Testis (tissue), 2 donors: ENCODE measurements at regions not wholly inside any gene's neighbourhood (a gene's known extent, or its start where the extent isn't known, plus 50 kb on each side); places are given as distances from the start of the nearest gene placed in this dataset.

ENCODE experiments used
- DNase-seq: peaks from one replicate; pipeline ENCODE4 v3.0.0-alpha.2; 2019
- H3K27ac ChIP-seq, 2 donors: fragments of 200-600 bp; sonication (generic); one replicate each; pipeline ENCODE4 v1.5.1; 2019
- H3K27me3 ChIP-seq: fragments of 200-600 bp; sonication (generic); one replicate; pipeline ENCODE4 v1.5.1; 2019
- H3K36me3 ChIP-seq: fragments of 200-600 bp; sonication (generic); one replicate; pipeline ENCODE4 v1.5.1; 2017; ENCODE audit warnings: low read depth; ENCODE audit errors: missing control alignments
- H3K4me1 ChIP-seq: fragments of 200-600 bp; sonication (generic); one replicate; pipeline ENCODE4 v1.5.1; 2019
- H3K4me3 ChIP-seq, 2 donors: fragments of 200-600 bp; sonication (generic); one replicate each; pipeline ENCODE4 v1.5.1; 2017 to 2019
- H3K9me3 ChIP-seq: fragments of 200-600 bp; sonication (generic); one replicate; pipeline ENCODE4 v1.5.1; 2017
- CTCF ChIP-seq, 3 experiments: fragments of 450-650 bp in 2 of 3; fragments of 200-600 bp in 1 of 3; sonication (generic) in 1 of 3; IDR thresholded peaks; one replicate each; pipeline ENCODE4 v1.5.1; 2016 to 2019; ENCODE audit warnings: antibody characterized with exemption in 3 of 3, mild to moderate bottlenecking in 2 of 3, moderate library complexity in 1 of 3
- POLR2A ChIP-seq: fragments of 450-650 bp; IDR thresholded peaks from one replicate; pipeline ENCODE4 v1.6.1; 2017; ENCODE audit warnings: antibody characterized with exemption, mild to moderate bottlenecking, moderate library complexity
- WGBS, 2 donors: methylation state at CpG; one replicate each; pipeline ENCODE4 v1.1.5; 2018; 5-methylcytosine and 5-hydroxymethylcytosine counted together
- intact Hi-C: fragments of 100-400 bp; cut with DNase I; formaldehyde crosslinking; loops from one replicate; pipeline ENCODE4 v1.15.1; 2023; ENCODE audit warnings: low total_unique reads

- intact Hi-C loops: no loop called here
- no peaks in the 10 kb centered on the region for H3K36me3 ChIP-seq
- TF ChIP-seq CTCF (IDR thresholded peaks at IDR 0.05) (no peak), POLR2A (no peak)
- no peak overlapping the region for H3K27ac ChIP-seq
- no peaks in the 10 kb centered on the region for H3K9me3 ChIP-seq
- 87 to 95% methylated on average over 4 of the region's 4 CpGs for WGBS, 2 donors
- no peak overlapping the region for H3K4me3 ChIP-seq
- DNase-seq: no peak
- no peaks in the 10 kb centered on the region for H3K4me1 ChIP-seq
- no peaks in the 10 kb centered on the region for H3K27me3 ChIP-seq
Observed at GRCh38 chr6:53982366-53983050, 128.7 kb upstream of the MLIP start.

GRCh38 chr6:53983301-53983700 lies 127.9 kb upstream of the MLIP start:
- Histone ChIP-seq H3K4me3 (no peak overlapping the region), H3K9me3 (no peaks in the 10 kb centered on the region), H3K27ac (no peak overlapping the region), H3K36me3 (no peaks in the 10 kb centered on the region), H3K4me1 (no peaks in the 10 kb centered on the region), H3K27me3 (no peaks in the 10 kb centered on the region)
- intact Hi-C loops: no loop called here
- WGBS, 2 donors: 0% methylated on average over 1 of the region's 1 CpG
- TF ChIP-seq POLR2A: no peak
- no peak for DNase-seq

GRCh38 chr6:53984163-53984562 lies 127.1 kb upstream of the MLIP start:
- no peak for DNase-seq
- no peaks in the 10 kb centered on the region for H3K36me3 ChIP-seq
- 76 to 81% methylated on average over 2 of the region's 2 CpGs for WGBS, 2 donors
- H3K27me3 ChIP-seq: no peaks in the 10 kb centered on the region
- H3K9me3 ChIP-seq: no peaks in the 10 kb centered on the region
- intact Hi-C loops: no loop called here
- H3K4me1 ChIP-seq: no peaks in the 10 kb centered on the region
- TF ChIP-seq POLR2A (no peak), CTCF (IDR thresholded peaks at IDR 0.05) (no peak)
- no peak overlapping the region for H3K27ac ChIP-seq
- H3K4me3 ChIP-seq: no peak overlapping the region

- TF ChIP-seq CTCF (IDR thresholded peaks at IDR 0.05) (no peak), POLR2A (no peak)
- no peaks in the 10 kb centered on the region for H3K9me3 ChIP-seq
- H3K4me1 ChIP-seq: no peaks in the 10 kb centered on the region
- H3K27me3 ChIP-seq: no peaks in the 10 kb centered on the region
- H3K36me3 ChIP-seq: no peaks in the 10 kb centered on the region
- WGBS, 2 donors: 36 to 58% methylated on average over 3 of the region's 3 CpGs
- no peak overlapping the region for H3K27ac ChIP-seq
- H3K4me3 ChIP-seq: no peak overlapping the region
- intact Hi-C loops: no loop called here
- DNase-seq: no peak
Observed at GRCh38 chr6:53984581-53984980, 126.7 kb upstream of the MLIP start.

- intact Hi-C loops: no loop called here
- Histone ChIP-seq H3K4me3 (no peak overlapping the region), H3K9me3 (no peaks in the 10 kb centered on the region), H3K4me1 (no peaks in the 10 kb centered on the region), H3K27me3 (no peaks in the 10 kb centered on the region), H3K27ac (no peak overlapping the region), H3K36me3 (no peaks in the 10 kb centered on the region)
- no peak for DNase-seq
- no peak for TF ChIP-seq POLR2A
- TF ChIP-seq CTCF (IDR thresholded peaks at IDR 0.05): no peak
- WGBS, 2 donors: 43 to 46% methylated on average over 1 of the region's 1 CpG
Observed at GRCh38 chr6:53985366-53985765, 125.9 kb upstream of the MLIP start.
